ENCODE measurements at regions not wholly inside any gene's neighbourhood (a gene's known extent, or its start where the extent isn't known, plus 50 kb on each side); places are given as distances from the start of the nearest gene placed in this dataset.

DNA sequence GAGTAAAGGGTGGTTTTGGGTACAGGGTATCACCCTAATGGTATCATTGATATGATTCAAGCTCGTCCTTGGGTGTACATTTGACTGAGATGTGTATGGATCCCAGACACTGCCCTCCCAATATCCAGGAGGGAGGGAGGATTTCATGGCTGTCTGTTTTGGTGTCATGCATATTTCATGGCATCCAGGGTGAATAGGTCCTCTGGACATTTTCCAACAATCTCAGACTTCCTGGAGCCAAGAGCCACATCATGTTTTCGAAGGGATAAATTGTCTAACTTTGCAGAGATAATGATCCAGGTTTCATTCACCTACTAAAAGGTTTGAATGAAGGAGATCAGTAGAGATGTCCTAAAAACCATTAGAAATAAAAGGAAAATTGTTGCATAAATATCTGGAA lies 431.9 kb downstream of the SHISA9 start:
- TF ChIP-seq, protein P1, sequence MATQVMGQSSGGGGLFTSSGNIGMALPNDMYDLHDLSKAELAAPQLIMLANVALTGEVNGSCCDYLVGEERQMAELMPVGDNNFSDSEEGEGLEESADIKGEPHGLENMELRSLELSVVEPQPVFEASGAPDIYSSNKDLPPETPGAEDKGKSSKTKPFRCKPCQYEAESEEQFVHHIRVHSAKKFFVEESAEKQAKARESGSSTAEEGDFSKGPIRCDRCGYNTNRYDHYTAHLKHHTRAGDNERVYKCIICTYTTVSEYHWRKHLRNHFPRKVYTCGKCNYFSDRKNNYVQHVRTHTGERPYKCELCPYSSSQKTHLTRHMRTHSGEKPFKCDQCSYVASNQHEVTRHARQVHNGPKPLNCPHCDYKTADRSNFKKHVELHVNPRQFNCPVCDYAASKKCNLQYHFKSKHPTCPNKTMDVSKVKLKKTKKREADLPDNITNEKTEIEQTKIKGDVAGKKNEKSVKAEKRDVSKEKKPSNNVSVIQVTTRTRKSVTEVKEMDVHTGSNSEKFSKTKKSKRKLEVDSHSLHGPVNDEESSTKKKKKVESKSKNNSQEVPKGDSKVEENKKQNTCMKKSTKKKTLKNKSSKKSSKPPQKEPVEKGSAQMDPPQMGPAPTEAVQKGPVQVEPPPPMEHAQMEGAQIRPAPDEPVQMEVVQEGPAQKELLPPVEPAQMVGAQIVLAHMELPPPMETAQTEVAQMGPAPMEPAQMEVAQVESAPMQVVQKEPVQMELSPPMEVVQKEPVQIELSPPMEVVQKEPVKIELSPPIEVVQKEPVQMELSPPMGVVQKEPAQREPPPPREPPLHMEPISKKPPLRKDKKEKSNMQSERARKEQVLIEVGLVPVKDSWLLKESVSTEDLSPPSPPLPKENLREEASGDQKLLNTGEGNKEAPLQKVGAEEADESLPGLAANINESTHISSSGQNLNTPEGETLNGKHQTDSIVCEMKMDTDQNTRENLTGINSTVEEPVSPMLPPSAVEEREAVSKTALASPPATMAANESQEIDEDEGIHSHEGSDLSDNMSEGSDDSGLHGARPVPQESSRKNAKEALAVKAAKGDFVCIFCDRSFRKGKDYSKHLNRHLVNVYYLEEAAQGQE (IDR thresholded peaks at IDR 0.05; ENCODE audit: low read depth, low read length): no peak
- TF ChIP-seq JUND (IDR thresholded peaks at IDR 0.05) (no peak), MXI1 (IDR thresholded peaks at IDR 0.05; ENCODE audit: low read depth, low read length) (no peak), TAF1 (IDR thresholded peaks at IDR 0.05; ENCODE audit: borderline replicate concordance, low read depth, low read length) (no peak), RCOR1 (IDR thresholded peaks at IDR 0.05; ENCODE audit: low read length) (no peak)
- TF ChIP-seq, protein P2, sequence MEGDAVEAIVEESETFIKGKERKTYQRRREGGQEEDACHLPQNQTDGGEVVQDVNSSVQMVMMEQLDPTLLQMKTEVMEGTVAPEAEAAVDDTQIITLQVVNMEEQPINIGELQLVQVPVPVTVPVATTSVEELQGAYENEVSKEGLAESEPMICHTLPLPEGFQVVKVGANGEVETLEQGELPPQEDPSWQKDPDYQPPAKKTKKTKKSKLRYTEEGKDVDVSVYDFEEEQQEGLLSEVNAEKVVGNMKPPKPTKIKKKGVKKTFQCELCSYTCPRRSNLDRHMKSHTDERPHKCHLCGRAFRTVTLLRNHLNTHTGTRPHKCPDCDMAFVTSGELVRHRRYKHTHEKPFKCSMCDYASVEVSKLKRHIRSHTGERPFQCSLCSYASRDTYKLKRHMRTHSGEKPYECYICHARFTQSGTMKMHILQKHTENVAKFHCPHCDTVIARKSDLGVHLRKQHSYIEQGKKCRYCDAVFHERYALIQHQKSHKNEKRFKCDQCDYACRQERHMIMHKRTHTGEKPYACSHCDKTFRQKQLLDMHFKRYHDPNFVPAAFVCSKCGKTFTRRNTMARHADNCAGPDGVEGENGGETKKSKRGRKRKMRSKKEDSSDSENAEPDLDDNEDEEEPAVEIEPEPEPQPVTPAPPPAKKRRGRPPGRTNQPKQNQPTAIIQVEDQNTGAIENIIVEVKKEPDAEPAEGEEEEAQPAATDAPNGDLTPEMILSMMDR (IDR thresholded peaks at IDR 0.05): no peak

All from SK-N-SH (cell line).